CD4-positive, CD25-positive, alpha-beta regulatory T cell (primary cell): ENCODE measurements at regions not wholly inside any gene's neighbourhood (a gene's known extent, or its start where the extent isn't known, plus 50 kb on each side); places are given as distances from the start of the nearest gene placed in this dataset.
A peak's percentile ranks its signal among the peaks of the same experiment; 100 is the strongest.
"Not testable (repeated sequence)": the region's sequence is repeated elsewhere in the genome, so short reads cannot be mapped to it uniquely, and the experiment has no call there.

Experiments used
- ATAC-seq, 2 donors: fragments of 150-1000 bp; cut with Tn5 transposase; one replicate each; pipeline ENCODE4 v1.10.0; 2021; ENCODE audit warnings: low read depth in 2 of 2, moderate number of reproducible peaks in 2 of 2, moderate library complexity in 1 of 2
- DNase-seq, 3 donors: peaks; one replicate each; pipeline versions ENCODE4 v3.0.0 to v3.0.0-alpha.2; 2012 to 2022; ENCODE audit warnings: mixed read lengths in 1 of 3
- H3K27ac ChIP-seq: one replicate; pipeline ENCODE4 v1.7.0; 2013; ENCODE audit warnings: mild to moderate bottlenecking, low read length; ENCODE audit not compliant: insufficient read depth, poor library complexity, severe bottlenecking
- H3K27me3 ChIP-seq: one replicate; pipeline ENCODE4 v1.7.0; 2013; ENCODE audit warnings: low read length; ENCODE audit not compliant: control insufficient read depth, insufficient read depth
- H3K36me3 ChIP-seq: one replicate; pipeline ENCODE4 v1.7.0; 2013; ENCODE audit warnings: mild to moderate bottlenecking, low read length, moderate library complexity; ENCODE audit not compliant: control insufficient read depth, insufficient read depth
- H3K4me1 ChIP-seq: 2 replicates; pipeline ENCODE4 v1.7.0; 2013; ENCODE audit warnings: mild to moderate bottlenecking, low read length; ENCODE audit not compliant: insufficient read depth, control insufficient read depth, poor library complexity, severe bottlenecking
- H3K4me3 ChIP-seq: one replicate; pipeline ENCODE4 v1.7.0; 2013; ENCODE audit warnings: low read depth, mild to moderate bottlenecking, low read length, moderate library complexity
- H3K9me3 ChIP-seq, 2 experiments: 1 replicate in 1 of 2; 2 replicates in 1 of 2; pipeline ENCODE4 v1.7.0; 2013; ENCODE audit warnings: low read length in 2 of 2, mild to moderate bottlenecking in 1 of 2, moderate library complexity in 1 of 2; ENCODE audit not compliant: control insufficient read depth in 2 of 2
- H3K27ac Mint-ChIP-seq, 3 donors: one replicate each; pipeline ENCODE4 v1.8.0; 2020 to 2022; ENCODE audit warnings: mild to moderate bottlenecking in 3 of 3, mixed read lengths in 3 of 3, moderate library complexity in 2 of 3
- H3K27me3 Mint-ChIP-seq: one replicate; pipeline ENCODE4 v1.8.0; 2022; ENCODE audit warnings: mild to moderate bottlenecking, mixed read lengths
- H3K36me3 Mint-ChIP-seq: one replicate; pipeline ENCODE4 v1.8.0; 2020; ENCODE audit warnings: mixed read lengths
- H3K4me1 Mint-ChIP-seq, 4 donors: one replicate each; pipeline ENCODE4 v1.8.0; 2020 to 2022; ENCODE audit warnings: mixed read lengths in 4 of 4, mild to moderate bottlenecking in 1 of 4
- H3K4me3 Mint-ChIP-seq, 4 donors: one replicate each; pipeline ENCODE4 v1.8.0; 2020 to 2022; ENCODE audit warnings: mild to moderate bottlenecking in 4 of 4, mixed read lengths in 4 of 4, moderate library complexity in 3 of 4
- H3K9me3 Mint-ChIP-seq, 7 donors: one replicate each; pipeline ENCODE4 v1.8.0; 2020 to 2022; ENCODE audit warnings: mixed read lengths in 7 of 7, mild to moderate bottlenecking in 3 of 7, moderate library complexity in 2 of 7

GRCh38 chr3:118807349-118807748, 227.3 kb downstream of the IGSF11 start:
- H3K27ac ChIP-seq, H3K27me3 ChIP-seq, H3K27ac Mint-ChIP-seq, H3K27me3 Mint-ChIP-seq, H3K9me3 ChIP-seq, H3K36me3 ChIP-seq, H3K4me3 ChIP-seq, H3K36me3 Mint-ChIP-seq, H3K4me1 ChIP-seq, H3K4me1 Mint-ChIP-seq, H3K9me3 Mint-ChIP-seq, H3K4me3 Mint-ChIP-seq, ATAC-seq, DNase-seq: not testable (repeated sequence)

GRCh38 chr3:118808723-118809122, 225.9 kb downstream of the IGSF11 start:
- no peak for ATAC-seq
- H3K27me3 ChIP-seq, result no peaks in the 10 kb centered on the region
- H3K9me3 Mint-ChIP-seq, result peaks cover 0 to 6% (median 3%) of the 10 kb centered on the region in 7 donors
- no peaks in the 10 kb centered on the region for H3K9me3 ChIP-seq
- H3K27me3 Mint-ChIP-seq, result peaks cover 4% of the 10 kb centered on the region
- no peak overlapping the region for H3K27ac ChIP-seq
- H3K4me1 ChIP-seq, result no peaks in the 10 kb centered on the region
- H3K27ac Mint-ChIP-seq, result no peak overlapping the region
- H3K4me3 Mint-ChIP-seq, result no peak overlapping the region
- peaks cover 0 to 2% (median 0%) of the 10 kb centered on the region in 4 donors for H3K4me1 Mint-ChIP-seq
- no peaks in the 10 kb centered on the region for H3K36me3 Mint-ChIP-seq
- H3K4me3 ChIP-seq, result no peak overlapping the region
- DNase-seq, result no peak
- no peaks in the 10 kb centered on the region for H3K36me3 ChIP-seq

GRCh38 chr3:118809696-118810498, 224.7 kb downstream of the IGSF11 start:
- Histone ChIP-seq H3K27ac (no peak overlapping the region), H3K4me1 (no peaks in the 10 kb centered on the region), H3K36me3 (no peaks in the 10 kb centered on the region), H3K9me3 (no peaks in the 10 kb centered on the region), H3K27me3 (no peaks in the 10 kb centered on the region), H3K4me3 (no peak overlapping the region)
- H3K36me3 Mint-ChIP-seq, result no peaks in the 10 kb centered on the region
- no peak for ATAC-seq
- peaks cover 0 to 6% (median 3%) of the 10 kb centered on the region in 7 donors for H3K9me3 Mint-ChIP-seq
- H3K4me1 Mint-ChIP-seq, result peaks cover 0 to 2% (median 0%) of the 10 kb centered on the region in 4 donors
- no peak overlapping the region for H3K4me3 Mint-ChIP-seq
- DNase-seq, result no peak
- no peak overlapping the region for H3K27ac Mint-ChIP-seq
- H3K27me3 Mint-ChIP-seq, result peaks cover 4% of the 10 kb centered on the region

GRCh38 chr3:118810499-118811035, 224.1 kb downstream of the IGSF11 start:
- H3K36me3 Mint-ChIP-seq, result no peaks in the 10 kb centered on the region
- no peaks in the 10 kb centered on the region for H3K9me3 ChIP-seq
- H3K27ac ChIP-seq, result no peak overlapping the region
- no peak overlapping the region for H3K4me3 Mint-ChIP-seq
- H3K9me3 Mint-ChIP-seq, result peaks cover 0 to 6% (median 3%) of the 10 kb centered on the region in 7 donors
- peak overlapping the region in 1 of 3 donors; percentile 54 for H3K27ac Mint-ChIP-seq
- H3K4me3 ChIP-seq, result no peak overlapping the region
- ATAC-seq (no peak), DNase-seq (no peak)
- H3K27me3 ChIP-seq, result no peaks in the 10 kb centered on the region
- no peaks in the 10 kb centered on the region for H3K4me1 ChIP-seq
- H3K27me3 Mint-ChIP-seq, result peaks cover 6% of the 10 kb centered on the region
- H3K36me3 ChIP-seq, result no peaks in the 10 kb centered on the region
- H3K4me1 Mint-ChIP-seq, result peaks cover 0 to 2% (median 0%) of the 10 kb centered on the region in 4 donors

- Mint-ChIP-seq H3K27me3 (peaks cover 11% of the 10 kb centered on the region), H3K4me3 (no peak overlapping the region), H3K9me3 (peaks cover 0 to 6% (median 3%) of the 10 kb centered on the region in 7 donors), H3K36me3 (no peaks in the 10 kb centered on the region), H3K27ac (peak overlapping the region in 1 of 3 donors; percentile 69), H3K4me1 (no peaks in the 10 kb centered on the region)
- Histone ChIP-seq H3K4me3 (no peak overlapping the region), H3K36me3 (no peaks in the 10 kb centered on the region), H3K4me1 (no peaks in the 10 kb centered on the region), H3K9me3 (no peaks in the 10 kb centered on the region), H3K27me3 (no peaks in the 10 kb centered on the region), H3K27ac (no peak overlapping the region)
- ATAC-seq (no peak), DNase-seq (no peak)
Observed at GRCh38 chr3:118811236-118811732, 223.4 kb downstream of the IGSF11 start.

- H3K4me1 Mint-ChIP-seq, result peaks cover 0 to 2% (median 0%) of the 10 kb centered on the region in 4 donors
- H3K27me3 ChIP-seq, result no peaks in the 10 kb centered on the region
- H3K4me3 Mint-ChIP-seq, result no peak overlapping the region
- no peak overlapping the region for H3K27ac Mint-ChIP-seq
- peaks cover 11% of the 10 kb centered on the region for H3K27me3 Mint-ChIP-seq
- H3K36me3 Mint-ChIP-seq, result no peaks in the 10 kb centered on the region
- H3K27ac ChIP-seq, result no peak overlapping the region
- ATAC-seq, result no peak
- no peak overlapping the region for H3K4me3 ChIP-seq
- H3K9me3 Mint-ChIP-seq, result peaks cover 0 to 2% (median 0%) of the 10 kb centered on the region in 7 donors
- no peak for DNase-seq
- no peaks in the 10 kb centered on the region for H3K36me3 ChIP-seq
- H3K4me1 ChIP-seq, result no peaks in the 10 kb centered on the region
- H3K9me3 ChIP-seq, result no peaks in the 10 kb centered on the region
Observed at GRCh38 chr3:118813472-118813871, 221.2 kb downstream of the IGSF11 start.

GRCh38 chr3:118817748-118818165, 216.9 kb downstream of the IGSF11 start:
- Histone ChIP-seq H3K36me3 (no peaks in the 10 kb centered on the region), H3K27ac (no peak overlapping the region), H3K9me3 (no peaks in the 10 kb centered on the region), H3K27me3 (no peaks in the 10 kb centered on the region), H3K4me3 (no peak overlapping the region), H3K4me1 (no peaks in the 10 kb centered on the region)
- Mint-ChIP-seq H3K4me3 (no peak overlapping the region), H3K27ac (no peak overlapping the region), H3K36me3 (no peaks in the 10 kb centered on the region), H3K9me3 (no peaks in the 10 kb centered on the region), H3K27me3 (peaks cover 7% of the 10 kb centered on the region), H3K4me1 (peaks cover 0 to 2% (median 0%) of the 10 kb centered on the region in 4 donors)
- DNase-seq (peak in 2 of 3 donors; percentile 6 to 53), ATAC-seq (no peak)
